ENCODE measurements at regions not wholly inside any gene's neighbourhood (a gene's known extent, or its start where the extent isn't known, plus 50 kb on each side); places are given as distances from the start of the nearest gene placed in this dataset.

DNA sequence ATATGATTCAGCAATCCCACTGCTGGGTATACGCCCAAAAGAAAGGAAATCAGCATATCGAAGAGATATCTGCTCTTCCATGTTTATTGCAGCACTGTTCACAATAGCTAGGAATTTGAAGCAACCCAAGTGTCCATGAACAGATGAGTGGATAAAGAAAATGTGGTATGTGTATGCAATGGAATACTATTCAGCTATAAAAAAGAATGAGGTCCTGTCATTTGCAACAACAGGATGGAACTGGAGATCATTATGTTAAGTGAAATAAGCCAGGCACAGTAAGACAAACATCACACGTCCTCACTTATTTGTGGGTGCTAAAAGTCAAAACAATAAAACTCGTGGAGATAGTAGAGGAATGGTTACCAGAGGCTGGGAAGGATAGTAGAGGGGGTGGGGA, 153.8 kb upstream of the LEF1 start:
- no peak overlapping the region for H3K4me3 ChIP-seq (ENCODE audit: low read length)
- TF ChIP-seq, protein P1, sequence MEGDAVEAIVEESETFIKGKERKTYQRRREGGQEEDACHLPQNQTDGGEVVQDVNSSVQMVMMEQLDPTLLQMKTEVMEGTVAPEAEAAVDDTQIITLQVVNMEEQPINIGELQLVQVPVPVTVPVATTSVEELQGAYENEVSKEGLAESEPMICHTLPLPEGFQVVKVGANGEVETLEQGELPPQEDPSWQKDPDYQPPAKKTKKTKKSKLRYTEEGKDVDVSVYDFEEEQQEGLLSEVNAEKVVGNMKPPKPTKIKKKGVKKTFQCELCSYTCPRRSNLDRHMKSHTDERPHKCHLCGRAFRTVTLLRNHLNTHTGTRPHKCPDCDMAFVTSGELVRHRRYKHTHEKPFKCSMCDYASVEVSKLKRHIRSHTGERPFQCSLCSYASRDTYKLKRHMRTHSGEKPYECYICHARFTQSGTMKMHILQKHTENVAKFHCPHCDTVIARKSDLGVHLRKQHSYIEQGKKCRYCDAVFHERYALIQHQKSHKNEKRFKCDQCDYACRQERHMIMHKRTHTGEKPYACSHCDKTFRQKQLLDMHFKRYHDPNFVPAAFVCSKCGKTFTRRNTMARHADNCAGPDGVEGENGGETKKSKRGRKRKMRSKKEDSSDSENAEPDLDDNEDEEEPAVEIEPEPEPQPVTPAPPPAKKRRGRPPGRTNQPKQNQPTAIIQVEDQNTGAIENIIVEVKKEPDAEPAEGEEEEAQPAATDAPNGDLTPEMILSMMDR (conservative IDR thresholded peaks at IDR 0.05; ENCODE audit: low read depth, low read length): no peak
- no peak for DNase-seq (ENCODE audit: low read depth)

DNA sequence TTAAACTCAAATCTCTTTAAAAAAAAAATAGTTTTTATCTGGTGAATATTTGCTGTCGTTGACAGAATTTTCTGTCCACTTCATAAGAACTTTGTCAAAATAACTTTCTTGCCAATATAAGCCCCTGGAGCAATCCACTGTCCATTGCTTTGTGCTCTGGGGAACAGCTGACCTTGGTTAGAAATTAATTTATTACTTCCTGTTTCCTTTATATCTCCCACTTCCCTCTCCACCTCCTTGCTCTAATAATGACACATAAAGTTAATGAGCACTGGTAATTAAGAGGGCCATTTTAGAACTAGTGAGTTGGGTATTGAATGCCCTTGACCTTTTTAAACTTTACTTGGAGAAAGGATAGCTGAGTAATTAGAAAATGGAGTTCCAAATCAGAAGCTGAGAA, 151.3 kb upstream of the LEF1 start:
- no peak overlapping the region for H3K4me3 ChIP-seq (ENCODE audit: low read length)
- no peak for DNase-seq (ENCODE audit: low read depth)
- TF ChIP-seq, protein P1 (conservative IDR thresholded peaks at IDR 0.05; ENCODE audit: low read depth, low read length): no peak

DNA sequence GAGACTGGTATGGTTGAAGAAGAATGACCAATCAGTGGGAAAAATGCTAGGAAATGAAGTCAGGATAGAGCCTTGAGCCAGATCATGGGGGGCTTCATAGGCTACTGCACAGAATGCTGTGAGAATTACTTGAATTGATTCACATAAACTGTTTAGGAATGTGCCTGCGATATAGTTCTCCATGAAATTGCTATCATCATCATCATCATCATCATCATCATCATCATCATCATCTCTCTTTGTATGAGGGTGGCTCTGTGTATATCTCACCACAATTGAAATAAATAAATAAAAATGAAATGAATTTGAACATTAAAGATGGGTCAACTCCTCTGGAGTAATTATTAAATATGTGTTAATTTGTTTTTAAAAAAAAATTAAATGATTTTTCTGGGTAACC, 148.6 kb upstream of the LEF1 start:
- TF ChIP-seq, protein P1 (conservative IDR thresholded peaks at IDR 0.05; ENCODE audit: low read depth, low read length): no peak
- no peak for DNase-seq (ENCODE audit: low read depth)
- H3K4me3 ChIP-seq (ENCODE audit: low read length): no peak overlapping the region

DNA sequence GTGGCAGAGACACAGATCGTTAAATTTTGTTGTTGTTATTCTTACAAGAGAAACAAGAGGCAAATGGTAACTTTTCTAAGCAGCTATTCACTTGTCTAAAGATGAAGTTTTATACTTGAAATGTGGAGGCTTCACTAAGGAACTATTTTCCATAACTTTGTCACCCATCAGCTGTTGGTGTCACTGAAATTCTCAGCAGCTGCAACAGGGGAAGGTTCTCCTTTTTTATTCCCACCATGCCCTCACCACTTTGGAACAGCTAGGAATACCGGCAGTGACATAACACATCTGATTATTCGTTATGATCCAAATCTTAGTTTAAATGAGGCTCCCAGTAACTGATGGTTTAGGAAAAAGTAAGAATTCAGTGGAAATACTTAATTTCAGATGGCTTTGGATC, 147.0 kb upstream of the LEF1 start:
- TF ChIP-seq, protein P1 (conservative IDR thresholded peaks at IDR 0.05; ENCODE audit: low read depth, low read length): no peak
- no peak for DNase-seq (ENCODE audit: low read depth)
- H3K4me3 ChIP-seq (ENCODE audit: low read length): no peak overlapping the region

DNA sequence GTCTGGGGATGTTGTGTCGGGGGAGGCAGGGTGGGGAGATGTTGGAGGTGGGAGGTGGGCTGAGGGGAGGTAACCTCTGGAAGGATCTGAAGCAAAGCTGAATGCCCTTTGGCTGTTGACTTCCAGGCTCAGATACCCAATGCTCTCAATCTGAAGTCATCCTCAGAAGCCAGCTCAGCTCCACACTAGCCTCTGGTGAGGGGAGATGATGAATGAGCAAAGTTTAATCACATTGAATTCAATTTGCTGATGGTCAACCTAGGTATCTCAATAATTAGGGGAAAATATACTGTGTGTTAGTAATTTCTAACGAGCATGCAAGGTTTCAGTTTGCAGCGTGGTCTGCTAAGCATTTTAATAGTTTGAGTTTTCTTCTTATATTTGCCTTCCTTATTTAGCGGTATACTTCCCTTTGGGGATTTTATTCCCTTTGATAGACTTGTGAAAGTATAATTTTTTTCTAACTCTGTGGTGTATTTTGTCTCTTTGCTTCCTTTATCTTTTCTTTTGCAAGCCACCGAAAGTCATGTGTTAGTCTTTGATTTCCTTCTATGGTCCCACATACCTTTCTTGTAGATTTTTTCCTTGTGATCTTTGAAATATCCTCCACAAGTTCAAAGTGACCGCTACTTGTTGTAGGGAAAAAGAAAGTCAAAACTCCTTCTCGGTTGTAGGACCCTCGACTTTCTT, 146.3 kb upstream of the LEF1 start:
- H3K4me3 ChIP-seq (ENCODE audit: low read length): no peak overlapping the region
- DNase-seq (ENCODE audit: low read depth): no peak
- TF ChIP-seq, protein P1 (conservative IDR thresholded peaks at IDR 0.05; ENCODE audit: low read depth, low read length): no peak

DNA sequence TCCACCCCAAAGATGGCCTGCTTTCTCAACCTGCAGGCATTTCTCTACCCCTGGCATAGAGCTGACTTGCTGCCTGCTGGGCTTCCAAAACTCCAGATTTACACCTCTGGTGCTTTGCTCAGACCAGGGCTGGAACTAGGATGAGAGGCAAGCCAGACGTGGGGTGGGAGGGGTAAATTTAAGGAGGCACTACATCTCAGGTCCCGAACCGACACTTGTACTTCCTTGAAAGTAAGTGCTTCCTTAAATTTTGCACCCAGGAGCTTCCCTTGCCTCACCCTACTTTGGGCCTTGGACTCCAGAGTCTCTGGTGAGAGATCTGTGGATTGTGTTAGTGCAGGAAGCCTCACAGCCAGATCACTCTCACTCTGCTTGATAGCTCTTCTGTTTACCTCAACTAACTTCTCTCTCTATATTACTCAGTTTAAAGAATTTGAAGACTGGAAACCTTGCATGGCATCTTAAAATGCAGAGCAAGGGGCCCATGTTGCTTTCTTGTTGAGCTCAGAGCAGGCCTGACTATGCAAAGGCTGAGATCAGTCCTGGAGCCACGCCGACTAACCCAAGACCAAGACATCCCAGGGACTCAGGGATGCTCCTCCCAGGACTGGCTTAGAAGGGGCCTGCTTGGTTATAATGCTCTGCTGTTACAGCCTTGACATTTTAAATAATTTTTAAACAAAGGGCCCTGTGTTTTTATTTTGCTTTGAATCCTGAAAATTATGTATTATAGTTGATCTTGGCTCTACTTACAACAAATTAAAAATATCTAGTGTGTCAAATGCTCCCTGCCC, 145.0 kb upstream of the LEF1 start:
- H3K4me3 ChIP-seq (ENCODE audit: low read length): no peak overlapping the region
- TF ChIP-seq, protein P1 (conservative IDR thresholded peaks at IDR 0.05; ENCODE audit: low read depth, low read length): no peak
- no peak for DNase-seq (ENCODE audit: low read depth)

DNA sequence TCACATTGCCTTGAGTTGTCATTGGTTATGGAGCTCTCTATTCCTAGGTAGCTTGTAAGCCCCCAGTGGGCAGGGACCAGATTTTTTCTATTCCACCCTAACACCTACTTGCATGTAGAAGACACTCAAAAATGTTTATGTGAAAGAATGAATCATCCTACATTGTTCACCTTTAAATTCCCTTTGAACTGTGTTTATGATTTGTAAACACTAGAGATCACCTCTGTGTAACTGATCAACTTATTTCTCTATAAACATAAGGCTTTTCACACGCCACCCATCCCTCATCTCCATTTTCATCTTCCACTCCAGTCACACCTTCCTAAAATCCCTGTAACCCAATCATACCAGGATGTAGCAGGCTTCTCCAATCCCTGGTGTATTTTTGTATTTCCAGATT, 142.6 kb upstream of the LEF1 start:
- TF ChIP-seq, protein P1 (conservative IDR thresholded peaks at IDR 0.05; ENCODE audit: low read depth, low read length): no peak
- no peak for DNase-seq (ENCODE audit: low read depth)
- H3K4me3 ChIP-seq (ENCODE audit: low read length): no peak overlapping the region
